ENCODE measurements at regions not wholly inside any gene's neighbourhood (a gene's known extent, or its start where the extent isn't known, plus 50 kb on each side); places are given as distances from the start of the nearest gene placed in this dataset.

- TF ChIP-seq GATA3 (IDR thresholded peaks at IDR 0.05; ENCODE audit: low read depth, low read length) (no peak), GATA2 (IDR thresholded peaks at IDR 0.05; ENCODE audit: low read depth, low read length) (no peak)
Measured at GRCh38 chrX:6778544-6779503, 243.9 kb upstream of the VCX3A start.

GRCh38 chrX:6777238-6778002, 242.5 kb upstream of the VCX3A start:
- TF ChIP-seq GATA2 (IDR thresholded peaks at IDR 0.05; ENCODE audit: low read depth, low read length) (no peak), GATA3 (IDR thresholded peaks at IDR 0.05; ENCODE audit: low read depth, low read length) (no peak)

- TF ChIP-seq GATA2 (IDR thresholded peaks at IDR 0.05; ENCODE audit: low read depth, low read length) (no peak), GATA3 (IDR thresholded peaks at IDR 0.05; ENCODE audit: low read depth, low read length) (no peak)
Measured at GRCh38 chrX:6770936-6771335, 236.0 kb upstream of the VCX3A start.

- TF ChIP-seq GATA3 (IDR thresholded peaks at IDR 0.05; ENCODE audit: low read depth, low read length) (no peak), GATA2 (IDR thresholded peaks at IDR 0.05; ENCODE audit: low read depth, low read length) (no peak)
Measured at GRCh38 chrX:6768881-6769280, 234.0 kb upstream of the VCX3A start.

GRCh38 chrX:6761251-6761650, 226.3 kb upstream of the VCX3A start:
- TF ChIP-seq GATA3 (IDR thresholded peaks at IDR 0.05; ENCODE audit: low read depth, low read length) (no peak), GATA2 (IDR thresholded peaks at IDR 0.05; ENCODE audit: low read depth, low read length) (no peak)

GRCh38 chrX:6759655-6760375, 224.9 kb upstream of the VCX3A start:
- TF ChIP-seq GATA2 (IDR thresholded peaks at IDR 0.05; ENCODE audit: low read depth, low read length) (no peak), GATA3 (IDR thresholded peaks at IDR 0.05; ENCODE audit: low read depth, low read length) (no peak)

GRCh38 chrX:6758234-6758633, 223.3 kb upstream of the VCX3A start:
- TF ChIP-seq GATA3 (IDR thresholded peaks at IDR 0.05; ENCODE audit: low read depth, low read length) (no peak), GATA2 (IDR thresholded peaks at IDR 0.05; ENCODE audit: low read depth, low read length) (no peak)

- TF ChIP-seq GATA2 (IDR thresholded peaks at IDR 0.05; ENCODE audit: low read depth, low read length) (no peak), GATA3 (IDR thresholded peaks at IDR 0.05; ENCODE audit: low read depth, low read length) (no peak)
Measured at GRCh38 chrX:6757631-6758030, 222.7 kb upstream of the VCX3A start.

- TF ChIP-seq GATA3 (IDR thresholded peaks at IDR 0.05; ENCODE audit: low read depth, low read length) (no peak), GATA2 (IDR thresholded peaks at IDR 0.05; ENCODE audit: low read depth, low read length) (no peak)
Measured at GRCh38 chrX:6748595-6748994, 213.7 kb upstream of the VCX3A start.

- TF ChIP-seq GATA3 (IDR thresholded peaks at IDR 0.05; ENCODE audit: low read depth, low read length), result no peak
- TF ChIP-seq GATA2 (IDR thresholded peaks at IDR 0.05; ENCODE audit: low read depth, low read length), result no peak
Measured at GRCh38 chrX:6738518-6739470, 203.9 kb upstream of the VCX3A start.

GRCh38 chrX:6734844-6735634, 200.1 kb upstream of the VCX3A start:
- no peak for TF ChIP-seq GATA2 (IDR thresholded peaks at IDR 0.05; ENCODE audit: low read depth, low read length)
- no peak for TF ChIP-seq GATA3 (IDR thresholded peaks at IDR 0.05; ENCODE audit: low read depth, low read length)

GRCh38 chrX:6732101-6732500, 197.2 kb upstream of the VCX3A start:
- no peak for TF ChIP-seq GATA2 (IDR thresholded peaks at IDR 0.05; ENCODE audit: low read depth, low read length)
- no peak for TF ChIP-seq GATA3 (IDR thresholded peaks at IDR 0.05; ENCODE audit: low read depth, low read length)
